T-helper 17 cell (primary cell): ENCODE measurements at regions not wholly inside any gene's neighbourhood (a gene's known extent, or its start where the extent isn't known, plus 50 kb on each side); places are given as distances from the start of the nearest gene placed in this dataset.

Experiments
- ATAC-seq: fragments of 150-1000 bp; cut with Tn5 transposase; 2 replicates; pipeline ENCODE4 v1.10.0; 2021; ENCODE audit warnings: mild to moderate bottlenecking, moderate library complexity
- DNase-seq, 3 donors: peaks; one replicate each; pipeline versions ENCODE4 v3.0.0 to v3.0.0-alpha.2; 2020 to 2021
- H3K9me3 ChIP-seq: one replicate; pipeline ENCODE4 v1.7.0; 2013; ENCODE audit warnings: low read length, mild to moderate bottlenecking; ENCODE audit not compliant: control insufficient read depth, poor library complexity, severe bottlenecking
- H3K27ac Mint-ChIP-seq: one replicate; pipeline ENCODE4 v1.8.0; 2022; ENCODE audit warnings: mild to moderate bottlenecking, moderate library complexity, mixed read lengths
- H3K27me3 Mint-ChIP-seq: one replicate; pipeline ENCODE4 v1.8.0; 2022; ENCODE audit warnings: mixed read lengths
- H3K36me3 Mint-ChIP-seq: one replicate; pipeline ENCODE4 v1.8.0; 2022; ENCODE audit warnings: low read depth, mixed read lengths
- H3K4me1 Mint-ChIP-seq: one replicate; pipeline ENCODE4 v1.8.0; 2022; ENCODE audit warnings: mild to moderate bottlenecking, mixed read lengths
- H3K4me3 Mint-ChIP-seq: one replicate; pipeline ENCODE4 v1.8.0; 2022; ENCODE audit warnings: mild to moderate bottlenecking, moderate library complexity, mixed read lengths

GRCh38 chr6:126770176-126770575 is 348.3 kb upstream of the RSPO3 start:
- Mint-ChIP-seq H3K36me3 (no peaks in the 10 kb centered on the region), H3K27ac (no peak overlapping the region), H3K4me3 (no peak overlapping the region), H3K27me3 (peaks cover 15% of the 10 kb centered on the region), H3K4me1 (no peaks in the 10 kb centered on the region)
- H3K9me3 ChIP-seq: no peaks in the 10 kb centered on the region
- ATAC-seq: no peak
- no peak for DNase-seq

DNA sequence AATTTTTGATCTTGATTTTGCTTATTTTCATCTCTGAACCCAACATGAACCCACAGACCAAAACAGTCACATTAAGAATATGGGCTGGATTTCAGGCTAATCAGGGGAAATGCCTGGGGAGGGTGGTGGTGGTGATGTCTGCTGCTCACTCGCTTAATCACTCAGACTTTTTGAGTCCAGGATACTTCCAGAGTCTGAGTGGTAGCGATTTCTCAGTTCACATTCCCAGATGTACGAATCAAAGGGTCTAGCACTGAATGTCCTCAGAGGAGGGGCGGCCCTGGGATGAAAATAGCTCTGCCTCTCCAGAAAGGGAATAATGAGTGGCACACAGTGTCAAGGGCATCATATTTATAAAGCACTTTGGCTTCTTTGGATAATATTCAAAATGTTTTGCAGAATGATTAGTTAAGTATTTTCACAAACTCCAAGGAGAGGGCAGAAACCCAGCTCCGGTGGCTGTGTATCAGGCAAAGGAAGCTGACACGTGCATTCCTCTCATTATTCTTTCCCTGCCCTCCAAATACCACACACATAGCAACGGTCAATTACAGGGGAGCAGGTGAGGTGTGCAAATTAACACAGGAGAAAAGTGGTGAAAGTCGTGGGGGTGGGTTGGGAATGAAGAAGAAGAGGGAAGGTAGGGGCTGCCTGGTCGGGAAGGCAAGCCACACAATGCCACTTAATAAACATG is 345.2 kb upstream of the RSPO3 start:
- no peak overlapping the region for H3K27ac Mint-ChIP-seq
- H3K4me1 Mint-ChIP-seq: no peaks in the 10 kb centered on the region
- no peak overlapping the region for H3K4me3 Mint-ChIP-seq
- no peak for ATAC-seq
- no peak for DNase-seq
- H3K36me3 Mint-ChIP-seq: no peaks in the 10 kb centered on the region
- peaks cover 17% of the 10 kb centered on the region for H3K27me3 Mint-ChIP-seq
- H3K9me3 ChIP-seq: no peaks in the 10 kb centered on the region

- no peak overlapping the region for H3K4me3 Mint-ChIP-seq
- H3K36me3 Mint-ChIP-seq: no peaks in the 10 kb centered on the region
- no peaks in the 10 kb centered on the region for H3K4me1 Mint-ChIP-seq
- H3K9me3 ChIP-seq: no peaks in the 10 kb centered on the region
- no peak overlapping the region for H3K27ac Mint-ChIP-seq
- DNase-seq (no peak), ATAC-seq (no peak)
- peaks cover 11% of the 10 kb centered on the region for H3K27me3 Mint-ChIP-seq
Observed at GRCh38 chr6:126779331-126779730, 339.1 kb upstream of the RSPO3 start.

GRCh38 chr6:126781582-126781981 is 336.9 kb upstream of the RSPO3 start:
- no peaks in the 10 kb centered on the region for H3K36me3 Mint-ChIP-seq
- no peak overlapping the region for H3K27ac Mint-ChIP-seq
- ATAC-seq (no peak), DNase-seq (no peak)
- H3K27me3 Mint-ChIP-seq: peaks cover 11% of the 10 kb centered on the region
- no peak overlapping the region for H3K4me3 Mint-ChIP-seq
- no peaks in the 10 kb centered on the region for H3K4me1 Mint-ChIP-seq
- no peaks in the 10 kb centered on the region for H3K9me3 ChIP-seq

GRCh38 chr6:126784161-126784790 is 334.2 kb upstream of the RSPO3 start:
- H3K9me3 ChIP-seq: no peaks in the 10 kb centered on the region
- ATAC-seq (no peak), DNase-seq (no peak)
- Mint-ChIP-seq H3K4me3 (no peak overlapping the region), H3K27me3 (peaks cover 10% of the 10 kb centered on the region), H3K4me1 (no peaks in the 10 kb centered on the region), H3K27ac (no peak overlapping the region), H3K36me3 (no peaks in the 10 kb centered on the region)

- H3K27ac Mint-ChIP-seq: no peak overlapping the region
- H3K27me3 Mint-ChIP-seq: peaks cover 8% of the 10 kb centered on the region
- H3K4me1 Mint-ChIP-seq: no peaks in the 10 kb centered on the region
- DNase-seq: no peak
- ATAC-seq: no peak
- H3K4me3 Mint-ChIP-seq: no peak overlapping the region
- H3K36me3 Mint-ChIP-seq: no peaks in the 10 kb centered on the region
- no peaks in the 10 kb centered on the region for H3K9me3 ChIP-seq
Observed at GRCh38 chr6:126786262-126786661, 332.2 kb upstream of the RSPO3 start.

- Mint-ChIP-seq H3K4me3 (no peak overlapping the region), H3K27me3 (peaks cover 8% of the 10 kb centered on the region), H3K36me3 (no peaks in the 10 kb centered on the region), H3K27ac (no peak overlapping the region), H3K4me1 (no peaks in the 10 kb centered on the region)
- DNase-seq (no peak), ATAC-seq (no peak)
- no peaks in the 10 kb centered on the region for H3K9me3 ChIP-seq
Observed at GRCh38 chr6:126787635-126788034, 330.8 kb upstream of the RSPO3 start.

DNA sequence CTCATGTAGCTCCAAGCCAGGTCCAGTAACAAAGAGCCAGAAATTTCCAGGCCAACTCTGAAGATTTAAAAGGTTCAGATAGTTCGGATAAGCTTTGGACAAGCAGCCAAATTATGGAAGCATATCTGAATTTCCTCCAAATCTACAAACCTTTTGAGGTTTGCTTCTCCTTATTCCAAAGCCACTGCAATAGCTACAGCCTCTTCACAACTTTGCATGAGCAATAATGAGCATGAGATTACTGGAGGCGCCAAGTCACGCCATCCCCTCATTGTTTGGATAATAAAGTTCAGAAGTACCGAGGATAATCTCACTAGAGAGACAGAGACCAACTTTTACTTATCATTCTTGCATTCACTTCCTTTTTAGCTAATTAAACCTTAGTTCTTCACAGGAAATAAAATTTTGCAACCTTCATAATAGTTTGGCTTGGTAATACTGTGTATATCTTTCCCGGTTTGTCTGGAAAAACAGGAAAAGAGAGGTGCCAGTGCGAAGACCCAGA is 329.6 kb upstream of the RSPO3 start:
- H3K4me1 Mint-ChIP-seq: no peaks in the 10 kb centered on the region
- H3K9me3 ChIP-seq: no peaks in the 10 kb centered on the region
- H3K4me3 Mint-ChIP-seq: no peak overlapping the region
- DNase-seq (no peak), ATAC-seq (no peak)
- no peaks in the 10 kb centered on the region for H3K36me3 Mint-ChIP-seq
- H3K27me3 Mint-ChIP-seq: peaks cover 8% of the 10 kb centered on the region
- H3K27ac Mint-ChIP-seq: no peak overlapping the region

DNA sequence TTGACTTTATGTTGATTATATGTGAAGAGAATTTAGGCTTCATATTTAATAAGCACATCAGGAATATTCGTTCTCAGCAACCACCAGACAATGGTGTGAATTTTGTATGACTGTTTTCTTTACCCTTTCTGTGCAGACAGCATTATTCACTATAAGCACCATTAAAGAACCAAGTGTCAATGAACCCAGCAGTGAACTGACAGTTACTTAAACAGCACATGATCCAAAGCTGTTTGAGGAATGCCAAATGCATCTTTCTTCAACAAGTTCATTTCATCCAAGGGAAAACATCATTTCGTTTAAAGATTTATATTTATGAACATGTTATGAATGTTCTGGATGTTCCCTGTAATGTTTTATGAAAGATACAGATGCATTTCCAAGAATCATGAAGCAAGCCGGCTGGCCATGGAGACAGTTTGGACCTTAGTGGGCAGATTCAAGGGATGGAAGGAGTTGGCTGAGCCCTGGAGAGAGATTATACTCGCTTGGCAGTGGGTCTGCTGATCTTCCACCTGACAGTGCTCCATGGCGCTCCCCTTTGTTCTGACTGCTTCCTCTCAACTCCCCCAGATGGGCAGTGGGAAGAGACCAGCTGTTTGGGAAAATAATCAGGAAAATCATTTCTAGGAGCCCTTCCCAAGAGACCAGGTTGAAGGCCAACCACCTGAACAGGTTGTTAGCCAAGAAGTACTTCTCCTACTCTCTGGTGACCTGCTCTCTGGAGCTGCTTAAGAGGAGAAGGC is 326.0 kb upstream of the RSPO3 start:
- no peaks in the 10 kb centered on the region for H3K9me3 ChIP-seq
- Mint-ChIP-seq H3K36me3 (peaks cover 2% of the 10 kb centered on the region), H3K4me3 (no peak overlapping the region), H3K27ac (no peak overlapping the region), H3K4me1 (no peaks in the 10 kb centered on the region), H3K27me3 (peaks cover 14% of the 10 kb centered on the region)
- ATAC-seq (no peak), DNase-seq (no peak)

- Mint-ChIP-seq H3K27ac (no peak overlapping the region), H3K4me1 (no peaks in the 10 kb centered on the region), H3K27me3 (peaks cover 6% of the 10 kb centered on the region), H3K36me3 (peaks cover 2% of the 10 kb centered on the region), H3K4me3 (no peak overlapping the region)
- ATAC-seq (no peak), DNase-seq (no peak)
- no peaks in the 10 kb centered on the region for H3K9me3 ChIP-seq
Observed at GRCh38 chr6:126795161-126795560, 323.3 kb upstream of the RSPO3 start.

DNA sequence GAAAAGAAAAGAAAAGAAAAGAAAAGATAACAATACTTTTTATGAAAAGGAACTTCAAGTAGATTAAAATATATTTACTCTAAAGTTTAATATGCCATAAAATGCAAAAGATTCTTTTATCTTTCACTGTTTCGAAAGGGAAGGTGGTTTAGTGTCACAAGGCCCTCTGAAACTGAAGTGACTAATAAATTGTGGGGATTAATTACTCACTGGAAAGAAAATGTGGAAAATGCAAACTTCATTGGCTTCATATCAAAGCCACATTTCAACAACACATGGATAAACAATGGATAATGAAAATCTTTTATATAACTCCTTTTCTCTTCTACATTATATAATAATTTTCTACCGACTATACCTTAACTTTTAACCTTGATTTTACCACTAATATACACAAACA is 320.5 kb upstream of the RSPO3 start:
- H3K27ac Mint-ChIP-seq: no peak overlapping the region
- peaks cover 2% of the 10 kb centered on the region for H3K36me3 Mint-ChIP-seq
- DNase-seq (no peak), ATAC-seq (no peak)
- peaks cover 6% of the 10 kb centered on the region for H3K27me3 Mint-ChIP-seq
- H3K4me1 Mint-ChIP-seq: no peaks in the 10 kb centered on the region
- no peaks in the 10 kb centered on the region for H3K9me3 ChIP-seq
- no peak overlapping the region for H3K4me3 Mint-ChIP-seq

DNA sequence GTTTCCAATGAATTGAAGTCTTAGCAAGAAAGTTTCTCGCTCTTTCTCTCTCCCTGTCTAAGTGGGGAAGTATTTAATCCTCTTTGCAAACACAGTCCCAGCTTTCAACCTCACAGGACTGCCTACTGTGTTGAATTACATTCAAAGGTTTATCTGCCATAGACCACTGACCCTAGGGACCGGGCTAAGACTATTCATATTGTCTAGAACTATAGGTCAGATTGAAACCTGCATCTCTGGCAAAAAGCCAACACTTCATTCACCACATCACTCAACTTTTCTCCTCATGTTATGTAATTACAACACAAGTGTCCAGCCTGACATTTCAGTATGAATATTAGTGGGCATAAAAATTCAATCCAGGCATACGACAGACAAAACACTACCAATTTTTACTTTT is 314.7 kb upstream of the RSPO3 start:
- ATAC-seq: no peak
- no peak overlapping the region for H3K4me3 Mint-ChIP-seq
- no peaks in the 10 kb centered on the region for H3K4me1 Mint-ChIP-seq
- H3K36me3 Mint-ChIP-seq: no peaks in the 10 kb centered on the region
- no peak overlapping the region for H3K27ac Mint-ChIP-seq
- H3K9me3 ChIP-seq: no peaks in the 10 kb centered on the region
- H3K27me3 Mint-ChIP-seq: peaks cover 16% of the 10 kb centered on the region
- DNase-seq: no peak

DNA sequence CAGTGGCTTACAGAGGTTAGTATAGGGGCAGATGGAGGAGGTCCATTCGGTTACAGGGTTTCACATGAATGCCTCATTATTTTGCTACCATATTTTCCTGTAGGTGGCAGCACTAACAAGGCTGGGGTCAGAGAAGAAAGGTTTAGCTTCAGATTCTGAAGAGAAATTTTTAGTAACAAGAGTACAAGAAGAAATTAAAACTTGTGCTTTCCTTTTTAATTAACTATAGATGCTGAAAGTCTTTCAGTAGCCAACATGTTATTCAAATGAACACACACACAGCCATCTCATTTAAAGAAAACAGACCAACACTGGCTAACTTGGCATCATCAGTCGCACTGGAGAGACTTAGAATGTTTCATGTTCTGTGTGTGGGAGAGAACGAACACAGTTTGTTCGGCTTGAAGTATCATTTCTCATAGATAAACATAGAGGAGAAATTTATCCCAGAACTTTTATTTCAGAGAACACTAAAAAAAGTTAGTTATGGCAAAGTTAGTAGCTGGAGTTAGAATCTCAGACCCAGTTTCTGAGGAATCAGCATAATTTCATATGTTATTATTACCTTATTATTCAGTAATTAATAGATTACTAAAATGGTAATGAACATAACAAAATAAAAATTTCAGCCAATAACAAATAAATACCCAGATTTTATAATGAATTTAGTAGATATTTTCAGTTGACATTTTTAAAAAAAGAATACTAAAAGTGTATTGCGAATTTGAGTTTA is 314.0 kb upstream of the RSPO3 start:
- DNase-seq (no peak), ATAC-seq (no peak)
- peaks cover 16% of the 10 kb centered on the region for H3K27me3 Mint-ChIP-seq
- H3K36me3 Mint-ChIP-seq: no peaks in the 10 kb centered on the region
- no peaks in the 10 kb centered on the region for H3K4me1 Mint-ChIP-seq
- H3K4me3 Mint-ChIP-seq: no peak overlapping the region
- no peak overlapping the region for H3K27ac Mint-ChIP-seq
- H3K9me3 ChIP-seq: no peaks in the 10 kb centered on the region
